Neural cell (in vitro differentiated cells): ENCODE measurements at regions not wholly inside any gene's neighbourhood (a gene's known extent, or its start where the extent isn't known, plus 50 kb on each side); places are given as distances from the start of the nearest gene placed in this dataset.

Experiments used
- H2AFZ ChIP-seq: fragments of 200-600, 300-800 bp; sonication (generic), shearing (Covaris generic); 2 replicates; pipeline ENCODE4 v1.6.0; 2014; ENCODE audit warnings: low read depth, mild to moderate bottlenecking, antibody characterized with exemption, low read length, moderate library complexity
- H3F3A ChIP-seq: fragments of 200-600 bp; shearing (Covaris generic); 2 replicates; pipeline ENCODE4 v1.6.1; 2016; ENCODE audit warnings: mild to moderate bottlenecking, moderate library complexity, mixed read lengths, antibody characterized with exemption, low read length; ENCODE audit not compliant: insufficient read depth, poor library complexity, severe bottlenecking
- H3K27ac ChIP-seq: fragments of 200-600, 300-800 bp; sonication (generic), shearing (Covaris generic); 2 replicates; pipeline ENCODE4 v1.5.1; 2014; ENCODE audit warnings: mild to moderate bottlenecking, low read length, moderate library complexity
- H3K27me3 ChIP-seq: fragments of 300-800, 200-600 bp; sonication (generic), shearing (Covaris generic); 2 replicates; pipeline ENCODE4 v1.6.0; 2014; ENCODE audit warnings: mild to moderate bottlenecking, low read depth, low read length, moderate library complexity; ENCODE audit not compliant: insufficient read depth
- H3K36me3 ChIP-seq: fragments of 300-800, 200-600 bp; sonication (generic), shearing (Covaris generic); 2 replicates; pipeline ENCODE4 v1.5.1; 2014; ENCODE audit warnings: mild to moderate bottlenecking, antibody characterized with exemption, low read length, moderate library complexity; ENCODE audit not compliant: insufficient read depth
- H3K4me2 ChIP-seq: fragments of 300-800, 200-600 bp; sonication (generic), shearing (Covaris generic); 2 replicates; pipeline ENCODE4 v1.6.0; 2014; ENCODE audit warnings: mild to moderate bottlenecking, low read length
- H3K4me3 ChIP-seq: fragments of 300-800, 200-600 bp; sonication (generic), shearing (Covaris generic); 2 replicates; pipeline ENCODE4 v1.5.1; 2014; ENCODE audit warnings: mild to moderate bottlenecking, low read length, moderate library complexity
- H3K79me2 ChIP-seq: fragments of 200-600 bp; shearing (Covaris generic); replicated peaks from 2 replicates; pipeline ENCODE4 v1.6.0; 2014; ENCODE audit warnings: mild to moderate bottlenecking, low read length, moderate library complexity; ENCODE audit not compliant: insufficient read depth
- H3K9ac ChIP-seq: fragments of 300-800, 200-600 bp; sonication (generic), shearing (Covaris generic); 2 replicates; pipeline ENCODE4 v1.6.1; 2016; ENCODE audit warnings: mild to moderate bottlenecking, low read length, mixed read lengths
- H3K9me2 ChIP-seq: fragments of 200-600 bp; shearing (Covaris generic); 2 replicates; pipeline ENCODE4 v1.6.1; 2016; ENCODE audit warnings: mild to moderate bottlenecking, low read length, mixed read lengths; ENCODE audit not compliant: insufficient read depth
- H3K9me3 ChIP-seq: fragments of 200-600, 300-800 bp; sonication (generic), shearing (Covaris generic); 2 replicates; pipeline ENCODE4 v1.6.1; 2016; ENCODE audit warnings: mild to moderate bottlenecking, mixed run types, low read length, moderate library complexity, mixed read lengths
- H4K20me1 ChIP-seq: fragments of 200-600 bp; shearing (Covaris generic); 2 replicates; pipeline ENCODE4 v1.6.1; 2016; ENCODE audit warnings: mild to moderate bottlenecking, mixed run types; ENCODE audit not compliant: insufficient read depth
- CTCF ChIP-seq: fragments of 450-650 bp; IDR thresholded peaks from 2 replicates; pipeline ENCODE4 v1.5.1; 2014; ENCODE audit warnings: antibody characterized with exemption, mild to moderate bottlenecking, moderate library complexity; ENCODE audit not compliant: poor library complexity, severe bottlenecking
- EP300 ChIP-seq: fragments of 450-650 bp; conservative IDR thresholded peaks from 2 replicates; pipeline ENCODE4 v1.6.1; 2014; ENCODE audit warnings: antibody characterized with exemption, mild to moderate bottlenecking, moderate library complexity; ENCODE audit not compliant: poor library complexity, severe bottlenecking
- EZH2 ChIP-seq: fragments of 200-600, 300-800 bp; shearing (Covaris generic), sonication (generic); IDR thresholded peaks from 2 replicates; pipeline ENCODE4 v1.6.1; 2014; ENCODE audit warnings: antibody characterized with exemption, low read length, borderline replicate concordance, mild to moderate bottlenecking; ENCODE audit not compliant: insufficient read depth, poor library complexity, severe bottlenecking
- MXI1 ChIP-seq: fragments of 450-650 bp; conservative IDR thresholded peaks from 2 replicates; pipeline ENCODE4 v1.6.1; 2014; ENCODE audit warnings: antibody characterized with exemption, mild to moderate bottlenecking; ENCODE audit not compliant: poor library complexity, severe bottlenecking
- POLR2AphosphoS5 ChIP-seq: IDR thresholded peaks from 2 replicates; pipeline ENCODE4 v1.6.1; 2012
- RAD21 ChIP-seq: fragments of 450-650 bp; conservative IDR thresholded peaks from 2 replicates; pipeline ENCODE4 v1.6.1; 2014; ENCODE audit warnings: antibody characterized with exemption, mild to moderate bottlenecking, moderate library complexity
- SMC3 ChIP-seq: fragments of 450-650 bp; conservative IDR thresholded peaks from 2 replicates; pipeline ENCODE4 v1.6.1; 2014; ENCODE audit warnings: antibody characterized with exemption, mild to moderate bottlenecking, moderate library complexity; ENCODE audit not compliant: poor library complexity
- TAF1 ChIP-seq: IDR thresholded peaks from 2 replicates; pipeline ENCODE4 v1.6.1; 2012; ENCODE audit warnings: low read depth
- TF ChIP-seq, protein P1 (sequence below): IDR thresholded peaks from 2 replicates; pipeline ENCODE4 v1.6.1; 2012; ENCODE audit warnings: borderline replicate concordance

GRCh38 chr12:91414636-91415035 is 232.0 kb upstream of the DCN start:
- Histone ChIP-seq H3K4me3 (no peak overlapping the region), H3K27ac (no peak overlapping the region), H3K9me2 (no peaks in the 10 kb centered on the region), H3K36me3 (no peaks in the 10 kb centered on the region), H3K9ac (no peak overlapping the region), H3F3A (no peaks in the 10 kb centered on the region), H3K4me2 (no peak overlapping the region), H4K20me1 (no peaks in the 10 kb centered on the region), H3K27me3 (no peaks in the 10 kb centered on the region), H3K9me3 (no peaks in the 10 kb centered on the region), H3K79me2 (no peaks in the 10 kb centered on the region), H2AFZ (no peak overlapping the region)
- no peak for TF ChIP-seq MXI1
- TF ChIP-seq, protein P1, sequence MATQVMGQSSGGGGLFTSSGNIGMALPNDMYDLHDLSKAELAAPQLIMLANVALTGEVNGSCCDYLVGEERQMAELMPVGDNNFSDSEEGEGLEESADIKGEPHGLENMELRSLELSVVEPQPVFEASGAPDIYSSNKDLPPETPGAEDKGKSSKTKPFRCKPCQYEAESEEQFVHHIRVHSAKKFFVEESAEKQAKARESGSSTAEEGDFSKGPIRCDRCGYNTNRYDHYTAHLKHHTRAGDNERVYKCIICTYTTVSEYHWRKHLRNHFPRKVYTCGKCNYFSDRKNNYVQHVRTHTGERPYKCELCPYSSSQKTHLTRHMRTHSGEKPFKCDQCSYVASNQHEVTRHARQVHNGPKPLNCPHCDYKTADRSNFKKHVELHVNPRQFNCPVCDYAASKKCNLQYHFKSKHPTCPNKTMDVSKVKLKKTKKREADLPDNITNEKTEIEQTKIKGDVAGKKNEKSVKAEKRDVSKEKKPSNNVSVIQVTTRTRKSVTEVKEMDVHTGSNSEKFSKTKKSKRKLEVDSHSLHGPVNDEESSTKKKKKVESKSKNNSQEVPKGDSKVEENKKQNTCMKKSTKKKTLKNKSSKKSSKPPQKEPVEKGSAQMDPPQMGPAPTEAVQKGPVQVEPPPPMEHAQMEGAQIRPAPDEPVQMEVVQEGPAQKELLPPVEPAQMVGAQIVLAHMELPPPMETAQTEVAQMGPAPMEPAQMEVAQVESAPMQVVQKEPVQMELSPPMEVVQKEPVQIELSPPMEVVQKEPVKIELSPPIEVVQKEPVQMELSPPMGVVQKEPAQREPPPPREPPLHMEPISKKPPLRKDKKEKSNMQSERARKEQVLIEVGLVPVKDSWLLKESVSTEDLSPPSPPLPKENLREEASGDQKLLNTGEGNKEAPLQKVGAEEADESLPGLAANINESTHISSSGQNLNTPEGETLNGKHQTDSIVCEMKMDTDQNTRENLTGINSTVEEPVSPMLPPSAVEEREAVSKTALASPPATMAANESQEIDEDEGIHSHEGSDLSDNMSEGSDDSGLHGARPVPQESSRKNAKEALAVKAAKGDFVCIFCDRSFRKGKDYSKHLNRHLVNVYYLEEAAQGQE: no peak
- no peak for TF ChIP-seq CTCF
- no peak for TF ChIP-seq RAD21
- TF ChIP-seq EP300: no peak
- no peak for TF ChIP-seq TAF1
- no peak for TF ChIP-seq POLR2AphosphoS5
- no peak for TF ChIP-seq EZH2
- TF ChIP-seq SMC3: no peak

- Histone ChIP-seq H3K27me3 (no peaks in the 10 kb centered on the region), H3F3A (no peaks in the 10 kb centered on the region), H3K36me3 (no peaks in the 10 kb centered on the region), H2AFZ (no peak overlapping the region), H4K20me1 (no peaks in the 10 kb centered on the region), H3K9me2 (no peaks in the 10 kb centered on the region), H3K9ac (no peak overlapping the region), H3K27ac (no peak overlapping the region), H3K4me3 (no peak overlapping the region), H3K9me3 (no peaks in the 10 kb centered on the region), H3K4me2 (no peak overlapping the region), H3K79me2 (no peaks in the 10 kb centered on the region)
- no peak for TF ChIP-seq RAD21
Measured at GRCh38 chr12:91413581-91414546, 231.2 kb upstream of the DCN start.
